H1 (cell line): ENCODE measurements at regions not wholly inside any gene's neighbourhood (a gene's known extent, or its start where the extent isn't known, plus 50 kb on each side); places are given as distances from the start of the nearest gene placed in this dataset.
A peak's percentile ranks its signal among the peaks of the same experiment; 100 is the strongest.

Source experiments
- CTCF ChIA-PET: fragments of 300-600 bp; sonication (Branson Sonifier 250); formaldehyde crosslinking; loops from one replicate; lab custom pipeline; 2021; ENCODE audit not compliant: partially characterized antibody; lab: Charles Lee
- POLR2A ChIA-PET: fragments of 300-600 bp; sonication (Branson Sonifier 250); formaldehyde crosslinking; loops from one replicate; lab custom pipeline; 2021; ENCODE audit warnings: inconsistent platforms; ENCODE audit not compliant: partially characterized antibody; lab: Charles Lee
- DNase-seq, 2 experiments: peaks; one replicate each; pipeline versions ENCODE4 v3.0.0 to v3.0.0-alpha.2; 2010 to 2022; ENCODE audit warnings: low spot score in 2 of 2, low read depth in 1 of 2, mixed read lengths in 1 of 2
- FAIRE-seq: peaks from 2 replicates; lab custom pipeline; 2011; peaks lifted over from hg19 to GRCh38; lab: Jason Lieb, UNC
- H2AFZ ChIP-seq: 2 replicates; pipeline ENCODE4 v1.8.1; 2012; ENCODE audit warnings: low read length, inconsistent platforms
- H2AK5ac ChIP-seq: 2 replicates; pipeline ENCODE4 v1.6.1; 2013; ENCODE audit warnings: low read depth, low read length
- H2BK120ac ChIP-seq: replicated peaks from 2 replicates; pipeline ENCODE3; 2013; ENCODE audit warnings: low read depth, low read length, inconsistent platforms
- H2BK12ac ChIP-seq: 2 replicates; pipeline ENCODE4 v1.6.1; 2013; ENCODE audit warnings: low read depth, low read length
- H2BK15ac ChIP-seq: 2 replicates; pipeline ENCODE4 v1.6.1; 2013; ENCODE audit warnings: low read length
- H2BK20ac ChIP-seq: 2 replicates; pipeline ENCODE4 v1.6.1; 2013; ENCODE audit warnings: low read length
- H2BK5ac ChIP-seq: 2 replicates; pipeline ENCODE4 v1.6.1; 2013; ENCODE audit warnings: low read depth, low read length
- H3K14ac ChIP-seq: 2 replicates; pipeline ENCODE4 v1.6.1; 2013; ENCODE audit warnings: inconsistent platforms; ENCODE audit not compliant: insufficient read length
- H3K18ac ChIP-seq: 2 replicates; pipeline ENCODE4 v1.6.1; 2013; ENCODE audit warnings: low read length; ENCODE audit errors: extremely low read depth
- H3K23ac ChIP-seq: 2 replicates; pipeline ENCODE4 v1.6.1; 2013; ENCODE audit warnings: inconsistent platforms; ENCODE audit not compliant: insufficient read length
- H3K23me2 ChIP-seq: 2 replicates; pipeline ENCODE4 v1.6.1; 2013; ENCODE audit warnings: low read depth, low read length
- H3K27ac ChIP-seq: 2 replicates; pipeline ENCODE4 v1.6.1; 2011; ENCODE audit warnings: low read depth, low read length, inconsistent platforms
- H3K27me3 ChIP-seq, 4 experiments: replicated peaks in 1 of 4; 1 replicate in 1 of 4; 2 replicates in 3 of 4; pipeline versions ENCODE4 v1.6.1 to v1.8.1; 2011 to 2013; ENCODE audit warnings: low read length in 3 of 4, mild to moderate bottlenecking in 3 of 4, inconsistent platforms in 2 of 4, mixed read lengths in 2 of 4, moderate library complexity in 1 of 4; ENCODE audit not compliant: control insufficient read depth in 3 of 4, insufficient read depth in 3 of 4; ENCODE audit errors: extremely low read depth in 1 of 4
- H3K36me3 ChIP-seq, 4 experiments: 2 replicates each; pipeline versions ENCODE4 v1.6.1 to v1.8.1; 2011 to 2013; ENCODE audit warnings: mild to moderate bottlenecking in 4 of 4, low read length in 3 of 4, moderate library complexity in 2 of 4, control low read depth in 1 of 4, inconsistent platforms in 1 of 4; ENCODE audit not compliant: insufficient read depth in 4 of 4, control insufficient read depth in 2 of 4
- H3K4ac ChIP-seq: replicated peaks from 2 replicates; pipeline ENCODE3; 2013; ENCODE audit warnings: low read length, low read depth, mixed read lengths, inconsistent platforms; ENCODE audit not compliant: insufficient read length
- H3K4me1 ChIP-seq, 4 experiments: replicated peaks in 1 of 4; 1 replicate in 1 of 4; 2 replicates in 3 of 4; pipeline versions ENCODE4 v1.6.1 to v1.8.1; 2011 to 2013; ENCODE audit warnings: low read length in 3 of 4, inconsistent platforms in 2 of 4, mixed read lengths in 1 of 4; ENCODE audit not compliant: insufficient read depth in 4 of 4, control insufficient read depth in 3 of 4
- H3K4me2 ChIP-seq, 2 experiments: 2 replicates each; pipeline versions ENCODE4 v1.6.1 to v1.8.1; 2011 to 2013; ENCODE audit warnings: low read depth in 2 of 2, low read length in 2 of 2, control low read depth in 1 of 2, inconsistent platforms in 1 of 2, mild to moderate bottlenecking in 1 of 2; ENCODE audit not compliant: insufficient read depth in 1 of 2
- H3K4me3 ChIP-seq, 4 experiments: fragments of 200-600, 300-600 bp in 1 of 4; sonication (generic), shearing (Covaris generic), sonication (Bioruptor Twin) in 1 of 4; 2 replicates each; pipeline versions ENCODE4 v1.5.1 to v1.8.1; 2011 to 2016; ENCODE audit warnings: low read length in 4 of 4, low read depth in 3 of 4, control low read depth in 2 of 4, inconsistent platforms in 2 of 4, mild to moderate bottlenecking in 2 of 4, mixed read lengths in 1 of 4, moderate library complexity in 1 of 4; ENCODE audit not compliant: insufficient read depth in 2 of 4; ENCODE audit errors: extremely low read depth in 1 of 4
- H3K56ac ChIP-seq: replicated peaks from 2 replicates; pipeline ENCODE3; 2013; ENCODE audit warnings: low read depth, mild to moderate bottlenecking, mixed read lengths, low read length, inconsistent platforms; ENCODE audit not compliant: insufficient read length
- H3K79me1 ChIP-seq: 2 replicates; pipeline ENCODE4 v1.6.1; 2013; ENCODE audit warnings: low read depth, low read length, control low read depth
- H3K79me2 ChIP-seq, 2 experiments: 2 replicates each; pipeline versions ENCODE4 v1.6.1 to v1.8.1; 2012 to 2013; ENCODE audit warnings: low read length in 2 of 2, mild to moderate bottlenecking in 2 of 2, inconsistent platforms in 1 of 2; ENCODE audit not compliant: insufficient read depth in 2 of 2, control insufficient read depth in 1 of 2
- H3K9ac ChIP-seq, 4 experiments: replicated peaks in 1 of 4; 1 replicate in 1 of 4; 2 replicates in 3 of 4; pipeline versions ENCODE4 v1.6.1 to v1.8.1; 2011 to 2013; ENCODE audit warnings: low read depth in 3 of 4, low read length in 3 of 4, control low read depth in 2 of 4, mild to moderate bottlenecking in 2 of 4, moderate library complexity in 2 of 4, inconsistent platforms in 1 of 4; ENCODE audit errors: extremely low read depth in 1 of 4
- H3K9me3 ChIP-seq, 2 experiments: 2 replicates each; pipeline versions ENCODE4 v1.6.1 to v1.8.1; 2012 to 2013; ENCODE audit warnings: mild to moderate bottlenecking in 2 of 2, moderate library complexity in 2 of 2, control low read depth in 1 of 2, inconsistent platforms in 1 of 2, low read depth in 1 of 2, low read length in 1 of 2, mixed read lengths in 1 of 2; ENCODE audit not compliant: insufficient read depth in 2 of 2
- H4K20me1 ChIP-seq, 2 experiments: replicated peaks in 1 of 2; 2 replicates each; pipeline versions ENCODE3 to v1.8.1; 2011 to 2013; ENCODE audit warnings: inconsistent platforms in 2 of 2, low read length in 2 of 2, mild to moderate bottlenecking in 1 of 2; ENCODE audit not compliant: insufficient read depth in 2 of 2, control insufficient read depth in 1 of 2
- H4K5ac ChIP-seq: 2 replicates; pipeline ENCODE4 v1.6.1; 2013; ENCODE audit warnings: low read length, low read depth, mixed read lengths, inconsistent platforms; ENCODE audit not compliant: insufficient read length
- H4K8ac ChIP-seq: 2 replicates; pipeline ENCODE4 v1.8.0; 2013; ENCODE audit warnings: mild to moderate bottlenecking, moderate library complexity, low read length, inconsistent platforms; ENCODE audit not compliant: insufficient read depth; ENCODE audit errors: extremely low read depth
- H4K91ac ChIP-seq: replicated peaks from 2 replicates; pipeline ENCODE3; 2013; ENCODE audit warnings: low read length, mixed read lengths, inconsistent platforms; ENCODE audit not compliant: insufficient read length
- ATF2 ChIP-seq: IDR thresholded peaks from 2 replicates; pipeline ENCODE4 v1.6.1; 2012; ENCODE audit warnings: low read length, inconsistent platforms
- BCL11A ChIP-seq, 2 experiments: IDR thresholded peaks; one replicate each; pipeline ENCODE4 v1.6.1; 2011; ENCODE audit warnings: low read depth in 2 of 2, low read length in 2 of 2, mild to moderate bottlenecking in 2 of 2
- CBX5 ChIP-seq: fragments of 300-800, 300-1000 bp; sonication (generic); IDR thresholded peaks from 2 replicates; pipeline ENCODE4 v1.7.1; 2016; ENCODE audit warnings: antibody characterized with exemption, low read length, low read depth
- CHD1 ChIP-seq: IDR thresholded peaks from 2 replicates; pipeline ENCODE4 v1.6.1; 2012; ENCODE audit warnings: low read depth, low read length, improper control_type of control experiment
- CHD2 ChIP-seq: IDR thresholded peaks from 2 replicates; pipeline ENCODE4 v1.6.1; 2012; ENCODE audit warnings: low read length, improper control_type of control experiment
- RBBP5 ChIP-seq: IDR thresholded peaks from 2 replicates; pipeline ENCODE4 v1.7.1; 2012; ENCODE audit warnings: low read depth, mild to moderate bottlenecking, inconsistent platforms, low read length, moderate library complexity, borderline replicate concordance
- SP1 ChIP-seq: IDR thresholded peaks from 2 replicates; pipeline ENCODE4 v1.6.1; 2011; ENCODE audit warnings: low read depth, low read length

GRCh38 chr3:153400641-153401040 lies 238.6 kb downstream of the RAP2B start:
- DNase-seq (no peak), FAIRE-seq (no peak)
- Histone ChIP-seq H4K5ac (no peak overlapping the region), H2AK5ac (no peak overlapping the region), H3K79me1 (no peaks in the 10 kb centered on the region), H3K56ac (no peak overlapping the region), H3K27ac (no peak overlapping the region), H3K4me1 (0 out of 7 replicates have a peak, but pooled peaks cover 0 to 4% (median 0%) of the 10 kb centered on the region in 4 experiments), H2AFZ (0 out of 2 replicates have a peak overlapping the region, but pooled peaks have one; percentile 3), H3K79me2 (no peaks in the 10 kb centered on the region), H3K36me3 (no peaks in the 10 kb centered on the region), H3K27me3 (no peaks in the 10 kb centered on the region), H3K23ac (no peak overlapping the region), H3K9me3 (no peaks in the 10 kb centered on the region), H2BK15ac (no peak overlapping the region), H3K4ac (no peak overlapping the region), H3K14ac (no peak overlapping the region), H4K8ac (no peak overlapping the region), H3K23me2 (no peaks in the 10 kb centered on the region; the same call in 1 of the 2 replicates), H4K91ac (no peak overlapping the region), H4K20me1 (no peaks in the 10 kb centered on the region), H2BK120ac (no peak overlapping the region), H3K18ac (no peak overlapping the region), H2BK20ac (no peak overlapping the region), H3K4me2 (no peak overlapping the region), H2BK12ac (no peak overlapping the region), H2BK5ac (no peak overlapping the region), H3K4me3 (no peak overlapping the region), H3K9ac (no peak overlapping the region)
- ChIA-PET CTCF (interaction anchor here (0.6 kb wide), 1 partner anchor 268 kb away, joined by 3 read pairs; no protein-coding TSS in a partner anchor), POLR2A (no interaction called here)
- no peak for TF ChIP-seq BCL11A (IDR thresholded peaks at IDR 0.05; ENCODE audit: low read depth in 2 of 2, low read length in 2 of 2)
- TF ChIP-seq CBX5: no peak
- no peak for TF ChIP-seq CHD2
- TF ChIP-seq ATF2: no peak
- no peak for TF ChIP-seq RBBP5
- TF ChIP-seq CHD1: no peak
- TF ChIP-seq SP1: no peak
